ENCODE measurements at regions not wholly inside any gene's neighbourhood (a gene's known extent, or its start where the extent isn't known, plus 50 kb on each side); places are given as distances from the start of the nearest gene placed in this dataset.

DNA sequence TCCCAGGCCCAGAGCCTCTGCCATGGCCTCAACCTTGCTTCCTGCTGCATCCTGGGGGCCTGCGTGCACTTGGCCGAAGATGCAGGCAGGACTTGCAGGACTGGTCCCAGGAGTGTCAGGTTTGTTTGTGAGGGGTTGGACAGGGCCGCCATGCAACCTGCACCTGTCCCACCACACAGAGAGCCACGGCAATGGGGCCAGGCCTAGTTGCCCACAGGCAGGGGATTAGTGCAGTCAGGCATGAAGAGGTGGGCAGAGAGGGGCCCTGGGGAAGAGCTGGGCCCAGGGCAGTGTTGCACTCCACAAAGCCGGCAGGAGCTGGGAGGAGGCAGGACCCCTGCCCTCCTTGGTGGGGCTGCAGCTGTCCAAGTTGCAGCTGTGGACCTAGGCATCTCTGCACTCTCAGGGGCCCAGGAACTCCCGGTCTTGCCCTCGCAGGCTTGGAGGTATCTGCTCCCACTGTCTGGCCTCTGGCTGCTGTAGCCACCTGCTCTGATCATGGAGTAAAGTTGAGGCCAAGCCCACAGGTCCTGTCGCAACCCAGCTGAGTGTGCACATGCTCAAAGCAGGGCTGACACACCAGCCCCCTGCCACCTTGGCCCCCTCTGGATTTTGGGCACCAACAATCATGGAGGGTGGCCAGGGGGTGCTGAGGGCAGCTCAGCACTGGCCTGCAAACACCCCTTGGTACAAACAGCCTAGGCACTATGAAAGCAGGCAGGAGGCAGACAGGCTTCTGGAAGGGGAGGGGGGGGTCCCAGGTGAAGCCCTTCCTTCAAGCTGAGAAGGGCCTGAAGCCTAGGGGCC lies 190.4 kb upstream of the PCDH10 start:
- TF ChIP-seq, protein P1, sequence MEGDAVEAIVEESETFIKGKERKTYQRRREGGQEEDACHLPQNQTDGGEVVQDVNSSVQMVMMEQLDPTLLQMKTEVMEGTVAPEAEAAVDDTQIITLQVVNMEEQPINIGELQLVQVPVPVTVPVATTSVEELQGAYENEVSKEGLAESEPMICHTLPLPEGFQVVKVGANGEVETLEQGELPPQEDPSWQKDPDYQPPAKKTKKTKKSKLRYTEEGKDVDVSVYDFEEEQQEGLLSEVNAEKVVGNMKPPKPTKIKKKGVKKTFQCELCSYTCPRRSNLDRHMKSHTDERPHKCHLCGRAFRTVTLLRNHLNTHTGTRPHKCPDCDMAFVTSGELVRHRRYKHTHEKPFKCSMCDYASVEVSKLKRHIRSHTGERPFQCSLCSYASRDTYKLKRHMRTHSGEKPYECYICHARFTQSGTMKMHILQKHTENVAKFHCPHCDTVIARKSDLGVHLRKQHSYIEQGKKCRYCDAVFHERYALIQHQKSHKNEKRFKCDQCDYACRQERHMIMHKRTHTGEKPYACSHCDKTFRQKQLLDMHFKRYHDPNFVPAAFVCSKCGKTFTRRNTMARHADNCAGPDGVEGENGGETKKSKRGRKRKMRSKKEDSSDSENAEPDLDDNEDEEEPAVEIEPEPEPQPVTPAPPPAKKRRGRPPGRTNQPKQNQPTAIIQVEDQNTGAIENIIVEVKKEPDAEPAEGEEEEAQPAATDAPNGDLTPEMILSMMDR (IDR thresholded peaks at IDR 0.05), result no peak
- TF ChIP-seq POLR2A (IDR thresholded peaks at IDR 0.05), result no peak

All from lower leg skin (tissue), 3 donors.